NT2/D1 (cell line): ENCODE measurements at regions not wholly inside any gene's neighbourhood (a gene's known extent, or its start where the extent isn't known, plus 50 kb on each side); places are given as distances from the start of the nearest gene placed in this dataset.

Experiments
- SUZ12 ChIP-seq: IDR thresholded peaks from 2 replicates; pipeline ENCODE4 v1.6.1; 2011; ENCODE audit not compliant: insufficient read length, insufficient read depth; ENCODE audit errors: extremely low read depth
- YY1 ChIP-seq: IDR thresholded peaks from 2 replicates; pipeline ENCODE4 v1.6.1; 2011; ENCODE audit not compliant: insufficient read length, insufficient read depth
- ZNF274 ChIP-seq: IDR thresholded peaks from 2 replicates; pipeline ENCODE4 v1.6.1; 2011; ENCODE audit warnings: mild to moderate bottlenecking, low read depth, low read length

DNA sequence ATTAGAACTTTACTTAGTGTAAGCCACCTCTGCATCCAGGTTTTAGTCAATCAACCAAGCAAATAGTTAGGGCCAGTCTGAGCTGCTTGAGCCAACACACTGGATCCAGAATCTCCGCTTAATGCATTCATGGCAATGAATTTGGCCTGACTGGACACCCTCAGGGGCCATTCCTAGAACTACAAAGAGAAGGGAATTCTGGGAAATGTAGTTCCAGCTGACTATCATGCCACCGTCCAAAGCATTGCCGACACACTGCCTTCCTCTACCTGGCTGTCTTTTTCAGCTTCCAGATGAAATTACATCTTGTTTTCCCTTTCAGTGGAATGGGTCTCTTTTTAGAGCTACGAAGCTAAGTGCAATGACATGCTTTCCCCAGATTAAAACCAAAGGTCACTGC is 163.0 kb upstream of the IGSF21 start:
- TF ChIP-seq ZNF274, result no peak
- TF ChIP-seq YY1, result no peak
- no peak for TF ChIP-seq SUZ12
